ENCODE measurements at regions not wholly inside any gene's neighbourhood (a gene's known extent, or its start where the extent isn't known, plus 50 kb on each side); places are given as distances from the start of the nearest gene placed in this dataset.

GRCh38 chr17:79508291-79508716, 102.5 kb downstream of the RBFOX3 start:
- H3K79me2 ChIP-seq (ENCODE audit: low read length): no peaks in the 10 kb centered on the region
- POLR2A ChIA-PET (ENCODE audit: unreplicated experiment): no interaction called here
- no peaks in the 10 kb centered on the region for H3K9me3 ChIP-seq (ENCODE audit: low read length)
- no peak overlapping the region for H3K4me2 ChIP-seq (ENCODE audit: low read length)
- H2AFZ ChIP-seq (ENCODE audit: low read length): no peak overlapping the region
- DNase-seq (no peak), ATAC-seq (no peak)
- H3K36me3 ChIP-seq (ENCODE audit: low read depth, low read length): no peaks in the 10 kb centered on the region
- no peaks in the 10 kb centered on the region for H4K20me1 ChIP-seq (ENCODE audit: low read length)
- CTCF ChIA-PET: no interaction called here
- intact Hi-C loops (cut with micrococcal nuclease): no loop called here
- TF ChIP-seq EZH2phosphoT487 (IDR thresholded peaks at IDR 0.05; ENCODE audit: borderline replicate concordance, low read length) (no peak), EZH2 (IDR thresholded peaks at IDR 0.05; ENCODE audit: low read length, unreplicated experiment) (no peak), CTCF (conservative IDR thresholded peaks at IDR 0.05; ENCODE audit: low read depth, low read length) (no peak)
- H3K27ac ChIP-seq (ENCODE audit: low read length): no peak overlapping the region
- no peak overlapping the region for H3K4me3 ChIP-seq (ENCODE audit: low read length)
- no peaks in the 10 kb centered on the region for H3F3A ChIP-seq (ENCODE audit: low read length, unreplicated experiment)
- no peak overlapping the region for H3K9ac ChIP-seq (ENCODE audit: low read length)
- no TSS peak for BruUV-seq (replicated peaks)
- no peaks in the 10 kb centered on the region for H3K9me2 ChIP-seq (replicated peaks; ENCODE audit: low read length)
- H3K27me3 ChIP-seq (ENCODE audit: low read length): peaks cover 83% of the 10 kb centered on the region
- no peaks in the 10 kb centered on the region for H3K4me1 ChIP-seq (ENCODE audit: insufficient read depth, low read length)

- intact Hi-C loops (cut with micrococcal nuclease): no loop called here
- ChIA-PET CTCF (no interaction called here), POLR2A (ENCODE audit: unreplicated experiment) (no interaction called here)
- H3K36me3 ChIP-seq (ENCODE audit: low read depth, low read length): no peaks in the 10 kb centered on the region
- ATAC-seq (no peak), DNase-seq (no peak)
- no peak for TF ChIP-seq EZH2phosphoT487 (IDR thresholded peaks at IDR 0.05; ENCODE audit: borderline replicate concordance, low read length)
- no peak for TF ChIP-seq EZH2 (IDR thresholded peaks at IDR 0.05; ENCODE audit: low read length, unreplicated experiment)
- no peak for TF ChIP-seq CTCF (conservative IDR thresholded peaks at IDR 0.05; ENCODE audit: low read depth, low read length)
- no peaks in the 10 kb centered on the region for H3K9me3 ChIP-seq (ENCODE audit: low read length)
- H3F3A ChIP-seq (ENCODE audit: low read length, unreplicated experiment): no peaks in the 10 kb centered on the region
- H3K27me3 ChIP-seq (ENCODE audit: low read length): peaks cover 96% of the 10 kb centered on the region
- no peak overlapping the region for H3K27ac ChIP-seq (ENCODE audit: low read length)
- H3K9ac ChIP-seq (ENCODE audit: low read length): no peak overlapping the region
- no peaks in the 10 kb centered on the region for H3K4me1 ChIP-seq (ENCODE audit: insufficient read depth, low read length)
- no peak overlapping the region for H2AFZ ChIP-seq (ENCODE audit: low read length)
- BruUV-seq (replicated peaks): no TSS peak
- H3K9me2 ChIP-seq (replicated peaks; ENCODE audit: low read length): no peaks in the 10 kb centered on the region
- H3K4me3 ChIP-seq (ENCODE audit: low read length): no peak overlapping the region
- no peak overlapping the region for H3K4me2 ChIP-seq (ENCODE audit: low read length)
- no peaks in the 10 kb centered on the region for H3K79me2 ChIP-seq (ENCODE audit: low read length)
- no peaks in the 10 kb centered on the region for H4K20me1 ChIP-seq (ENCODE audit: low read length)
These were observed 103.9 kb downstream of the RBFOX3 start for GRCh38 chr17:79506955-79507354.

- ChIA-PET POLR2A (ENCODE audit: unreplicated experiment) (no interaction called here), CTCF (no interaction called here)
- intact Hi-C loops (cut with micrococcal nuclease): no loop called here
- DNase-seq: no peak
- no peak overlapping the region for H3K4me3 ChIP-seq (ENCODE audit: low read length)
- peaks cover 100% of the 10 kb centered on the region for H3K27me3 ChIP-seq (ENCODE audit: low read length)
- ATAC-seq: no peak
- H3K4me1 ChIP-seq (ENCODE audit: insufficient read depth, low read length): no peaks in the 10 kb centered on the region
- H3F3A ChIP-seq (ENCODE audit: low read length, unreplicated experiment): no peaks in the 10 kb centered on the region
- H4K20me1 ChIP-seq (ENCODE audit: low read length): no peaks in the 10 kb centered on the region
- no peaks in the 10 kb centered on the region for H3K9me2 ChIP-seq (replicated peaks; ENCODE audit: low read length)
- H3K9me3 ChIP-seq (ENCODE audit: low read length): no peaks in the 10 kb centered on the region
- H3K79me2 ChIP-seq (ENCODE audit: low read length): no peaks in the 10 kb centered on the region
- no peak overlapping the region for H3K4me2 ChIP-seq (ENCODE audit: low read length)
- H3K27ac ChIP-seq (ENCODE audit: low read length): no peak overlapping the region
- no peak for TF ChIP-seq EZH2phosphoT487 (IDR thresholded peaks at IDR 0.05; ENCODE audit: borderline replicate concordance, low read length)
- no peak for TF ChIP-seq CTCF (conservative IDR thresholded peaks at IDR 0.05; ENCODE audit: low read depth, low read length)
- no peak for TF ChIP-seq EZH2 (IDR thresholded peaks at IDR 0.05; ENCODE audit: low read length, unreplicated experiment)
- no TSS peak for BruUV-seq (replicated peaks)
- H3K36me3 ChIP-seq (ENCODE audit: low read depth, low read length): no peaks in the 10 kb centered on the region
- H2AFZ ChIP-seq (ENCODE audit: low read length): no peak overlapping the region
- no peak overlapping the region for H3K9ac ChIP-seq (ENCODE audit: low read length)
These were observed 104.5 kb downstream of the RBFOX3 start for GRCh38 chr17:79506150-79506870.
